ENCODE measurements at regions not wholly inside any gene's neighbourhood (a gene's known extent, or its start where the extent isn't known, plus 50 kb on each side); places are given as distances from the start of the nearest gene placed in this dataset.
A peak's percentile ranks its signal among the peaks of the same experiment; 100 is the strongest.

DNA sequence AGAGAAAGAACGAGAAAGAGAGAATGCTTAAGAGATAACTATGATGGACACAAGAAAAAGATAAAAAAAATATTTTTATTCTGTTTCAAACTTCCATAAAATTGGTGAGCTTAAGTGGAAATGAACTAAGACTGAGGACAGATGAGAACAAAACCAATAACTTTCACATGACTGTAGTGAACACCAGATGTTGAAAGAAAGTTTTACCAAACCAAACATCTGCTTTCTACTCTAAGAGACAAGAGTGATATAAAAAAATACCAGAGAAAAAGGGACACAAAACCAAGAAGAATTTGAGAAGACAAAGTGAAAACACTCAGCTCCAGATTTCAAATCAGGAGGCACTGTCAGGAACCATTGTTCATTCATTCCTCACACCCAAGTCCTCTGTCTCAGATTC lies 147.9 kb downstream of the IMPG2 start:
- DNase-seq = no peak

DNA sequence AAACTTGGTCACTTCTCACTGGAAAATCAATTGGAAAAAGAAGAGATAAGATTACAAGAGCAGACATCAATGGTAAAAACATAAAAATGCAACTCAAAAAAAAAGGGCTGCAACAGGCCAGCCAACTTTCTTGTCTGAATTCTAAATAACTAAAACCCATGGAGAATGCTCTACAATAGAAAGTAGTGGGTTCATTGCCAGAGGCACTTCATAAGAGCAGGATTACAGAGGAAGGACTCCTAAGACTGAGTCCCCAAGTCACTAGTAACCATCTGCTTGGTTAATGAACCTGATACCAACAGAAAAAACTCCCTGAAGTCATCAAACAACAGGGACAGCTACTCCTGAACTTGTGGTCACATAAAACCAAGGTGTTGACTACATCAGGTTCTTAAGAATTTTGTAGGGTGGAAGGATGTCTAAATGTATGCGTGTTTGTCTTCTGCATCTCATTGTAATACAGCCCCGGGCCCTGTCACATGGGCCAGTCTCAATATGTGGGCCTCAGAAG lies 148.6 kb downstream of the IMPG2 start:
- no peak for DNase-seq

- no peak for DNase-seq
Observed at GRCh38 chr3:101170806-101171558, 149.4 kb downstream of the IMPG2 start.

- DNase-seq = no peak
Observed at GRCh38 chr3:101170062-101170771, 150.2 kb downstream of the IMPG2 start.

GRCh38 chr3:101169516-101169915 lies 150.9 kb downstream of the IMPG2 start:
- no peak for DNase-seq

DNA sequence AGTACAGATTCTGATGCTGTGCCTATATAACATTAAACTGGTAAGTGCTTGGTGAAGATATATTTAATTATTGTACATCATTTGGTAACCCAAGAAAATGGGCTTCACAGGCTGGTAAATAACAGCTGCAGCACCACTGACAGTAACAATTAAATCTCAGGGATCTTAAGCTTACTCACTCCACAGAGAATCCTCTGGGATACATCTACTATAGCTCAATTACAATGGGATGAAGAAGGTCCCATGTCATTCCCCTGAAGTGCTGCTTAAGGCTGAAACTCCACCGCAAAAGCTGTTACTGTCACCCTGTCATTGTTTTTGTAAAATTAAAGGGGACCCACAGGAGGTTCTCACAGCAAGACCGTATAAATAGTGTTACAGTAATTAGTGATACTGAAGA lies 153.0 kb downstream of the IMPG2 start:
- DNase-seq = no peak

GRCh38 chr3:101166150-101166549 lies 154.2 kb downstream of the IMPG2 start:
- no peak for DNase-seq

- DNase-seq = no peak
Observed at GRCh38 chr3:101163554-101163953, 156.8 kb downstream of the IMPG2 start.

DNA sequence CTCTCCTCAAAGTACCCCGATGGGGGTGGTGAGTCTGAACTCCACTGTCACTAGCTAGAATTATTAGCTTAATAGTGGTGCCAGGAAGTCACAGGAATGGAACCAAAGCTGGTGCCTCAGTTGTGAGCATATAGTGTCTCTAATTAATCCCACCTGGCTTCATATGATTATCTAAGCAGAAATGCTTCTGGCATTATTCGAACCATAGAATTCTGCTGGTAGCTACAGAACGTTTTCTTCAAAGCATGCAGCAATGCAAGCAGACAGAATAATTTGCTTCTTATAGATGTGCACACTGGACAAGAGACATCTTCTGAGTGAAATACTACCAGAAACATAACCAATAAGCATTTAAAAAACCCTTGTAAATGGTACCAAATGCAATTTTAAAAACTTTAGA lies 160.9 kb downstream of the IMPG2 start:
- no peak for DNase-seq

- DNase-seq = no peak
Observed at GRCh38 chr3:101158374-101158773, 162.0 kb downstream of the IMPG2 start.

DNA sequence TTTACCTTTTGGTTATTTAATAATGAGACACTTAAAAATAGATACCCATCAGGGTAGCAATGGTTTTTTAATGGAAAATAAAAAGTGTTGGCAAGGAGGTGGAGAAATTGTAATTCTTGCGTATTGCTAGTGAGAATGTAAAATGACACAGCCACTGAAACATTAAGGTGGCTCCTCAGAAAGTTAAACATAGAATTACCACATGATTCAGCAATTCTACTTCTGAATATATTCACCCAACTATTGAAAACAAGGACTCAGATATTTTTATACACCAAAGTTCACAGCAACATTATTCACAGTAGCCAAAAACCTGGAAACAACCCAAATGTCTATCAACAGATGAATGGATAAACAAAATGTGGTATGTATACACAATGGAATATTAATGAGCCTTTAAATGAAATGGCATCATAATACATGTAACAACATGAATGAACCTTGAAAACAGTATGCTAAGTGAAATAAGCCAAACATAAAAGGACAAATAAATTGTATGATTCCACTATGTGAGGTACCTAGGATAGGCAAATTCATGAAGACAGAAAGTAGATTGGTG lies 163.5 kb downstream of the IMPG2 start:
- DNase-seq = no peak

DNA sequence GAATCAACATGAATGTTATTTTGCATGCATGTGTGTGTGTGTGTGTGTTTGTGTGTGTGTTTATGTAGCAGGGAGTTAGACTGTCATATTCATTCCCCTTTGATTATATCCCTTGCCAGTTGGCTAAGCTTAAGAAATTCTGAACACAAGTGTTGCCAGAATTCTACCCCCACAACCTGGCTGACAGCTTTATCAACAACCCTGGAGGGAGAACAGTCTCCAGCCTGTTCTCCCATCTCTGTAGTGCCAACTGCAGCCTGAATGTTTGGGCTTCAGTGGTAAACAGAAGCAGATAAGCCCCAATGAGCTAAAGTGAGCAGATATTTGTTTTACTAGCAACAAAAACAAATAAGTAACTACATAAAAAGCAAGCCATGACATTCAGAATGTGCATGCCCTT lies 162.6 kb upstream of the ABI3BP start:
- no peak for DNase-seq

- no peak for DNase-seq
Observed at GRCh38 chr3:101154401-101154800, 161.2 kb upstream of the ABI3BP start.

DNA sequence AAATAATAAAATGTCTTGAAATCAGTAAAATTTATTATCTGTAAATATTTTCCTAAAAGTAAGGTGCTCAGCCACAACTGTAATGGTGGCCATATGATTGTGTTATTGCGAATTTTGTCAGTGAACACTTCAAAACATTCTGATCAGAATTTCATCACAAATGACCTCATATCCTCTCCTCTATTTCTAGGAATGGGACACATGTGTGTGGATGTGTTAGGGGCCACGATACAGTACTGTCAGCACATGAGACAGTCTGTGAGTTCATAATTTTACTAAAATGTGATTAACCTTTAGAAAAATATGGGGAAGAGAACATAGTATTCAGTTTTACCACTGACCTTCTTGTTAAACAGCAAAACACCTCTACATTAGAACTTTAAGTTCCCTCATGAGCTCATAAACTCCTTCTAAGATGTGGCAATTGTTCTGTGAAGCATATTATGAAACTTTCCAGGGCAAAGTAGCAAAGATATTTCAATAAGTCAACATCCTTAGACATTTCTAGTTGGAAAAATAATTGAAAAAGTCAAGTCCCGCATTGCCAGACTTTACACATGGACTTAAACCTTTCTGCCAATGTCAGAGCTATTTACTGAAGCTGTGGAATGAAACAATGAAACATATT lies 158.2 kb upstream of the ABI3BP start:
- DNase-seq = no peak

DNA sequence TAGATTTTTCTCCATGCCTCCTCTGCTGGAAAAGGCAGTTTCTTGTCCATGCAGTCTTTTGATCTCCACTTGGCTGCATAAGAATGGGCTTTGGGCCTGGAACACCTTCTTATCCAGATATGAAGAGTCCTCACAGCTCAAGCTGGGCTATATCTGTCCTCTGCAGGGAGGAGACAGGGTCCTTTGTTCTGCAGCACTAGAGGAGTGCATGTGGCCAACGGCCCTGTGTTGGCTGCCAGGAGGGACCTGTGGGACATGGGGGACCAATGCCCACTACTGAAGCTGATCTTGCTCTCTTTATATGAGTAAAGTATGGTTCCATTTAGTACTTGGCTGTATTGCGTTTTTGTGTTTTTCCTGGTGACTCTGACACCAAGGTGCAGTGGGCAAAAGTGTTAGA lies 157.3 kb upstream of the ABI3BP start:
- DNase-seq = no peak

DNA sequence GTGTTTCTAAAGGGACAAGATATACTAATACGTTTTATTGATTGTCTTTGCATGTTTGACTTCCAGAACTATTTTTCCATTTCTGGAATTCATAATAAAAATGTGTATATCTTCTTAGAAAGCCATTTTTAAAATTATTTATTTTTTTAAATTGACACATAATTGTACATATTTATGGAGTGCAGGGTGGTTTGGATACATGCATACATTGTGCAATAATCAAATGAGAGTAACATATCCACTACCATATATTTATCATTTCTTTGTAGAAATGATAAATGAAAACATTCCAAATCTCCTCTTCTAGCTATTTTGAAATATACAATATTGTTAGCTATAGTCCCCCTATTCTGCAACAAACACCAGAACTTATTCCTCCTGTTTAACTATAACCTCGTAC lies 156.5 kb upstream of the ABI3BP start:
- DNase-seq = no peak

DNA sequence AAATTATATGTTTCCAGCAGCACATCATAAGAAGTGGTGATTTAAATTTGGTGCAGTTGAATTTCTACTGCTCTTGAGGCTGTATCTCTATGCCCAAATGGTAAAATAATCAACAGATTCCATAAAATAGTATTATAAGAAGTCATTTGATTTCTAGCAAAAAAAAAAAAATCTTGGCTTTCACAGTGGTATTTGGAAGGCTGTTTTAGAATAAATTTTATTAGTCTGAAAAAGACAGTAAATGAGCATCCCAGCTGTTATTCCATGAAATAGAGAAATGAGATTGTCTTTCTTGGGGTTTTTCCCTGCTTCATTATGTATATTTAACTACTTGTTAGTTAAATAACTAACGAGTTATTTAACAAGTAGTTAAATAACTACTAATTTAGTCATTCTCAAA lies 156.0 kb upstream of the ABI3BP start:
- DNase-seq = no peak

- no peak for DNase-seq
Observed at GRCh38 chr3:101148001-101148400, 154.8 kb upstream of the ABI3BP start.

DNA sequence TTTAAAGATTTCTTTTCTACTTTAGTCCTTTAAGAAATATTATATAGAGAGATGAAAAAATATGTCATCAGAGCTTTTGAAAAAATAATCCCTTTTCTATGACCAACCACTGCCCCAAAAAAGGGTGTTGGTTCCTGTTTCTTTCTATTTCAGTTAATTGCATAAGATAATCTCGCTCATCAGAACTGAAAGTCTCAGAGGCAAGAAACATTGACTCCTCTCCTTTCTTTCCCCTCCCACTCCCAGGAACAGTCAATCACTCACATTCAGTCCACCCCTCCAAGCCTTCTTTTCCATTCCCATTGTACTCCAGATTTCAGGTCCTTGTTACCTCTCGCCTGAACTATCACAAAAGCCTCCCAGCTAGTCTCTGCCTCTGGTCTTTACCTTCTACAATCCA lies 153.7 kb upstream of the ABI3BP start:
- DNase-seq = no peak

DNA sequence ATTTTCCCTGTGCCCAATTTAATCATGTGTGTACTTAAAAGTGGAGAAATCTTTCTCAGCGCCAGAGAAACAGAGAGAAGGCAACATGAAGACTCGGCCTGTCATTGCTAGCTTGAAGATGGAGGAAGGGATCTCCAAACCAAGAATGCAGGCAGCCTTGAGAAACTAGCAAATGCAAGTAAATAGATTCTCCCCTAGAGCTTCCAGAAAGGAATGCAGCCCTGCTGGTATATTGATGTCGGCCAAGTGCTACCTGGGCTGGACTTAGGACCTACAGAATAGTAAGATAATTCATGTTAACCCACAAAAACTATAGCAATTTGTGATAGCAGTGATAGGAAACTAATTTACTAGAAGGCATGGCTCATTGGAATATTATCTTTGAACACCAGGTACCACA lies 150.9 kb upstream of the ABI3BP start:
- no peak for DNase-seq

- DNase-seq = peak in 1 of 14 donors; percentile 3
Observed at GRCh38 chr3:101143012-101143411, 149.8 kb upstream of the ABI3BP start.

DNA sequence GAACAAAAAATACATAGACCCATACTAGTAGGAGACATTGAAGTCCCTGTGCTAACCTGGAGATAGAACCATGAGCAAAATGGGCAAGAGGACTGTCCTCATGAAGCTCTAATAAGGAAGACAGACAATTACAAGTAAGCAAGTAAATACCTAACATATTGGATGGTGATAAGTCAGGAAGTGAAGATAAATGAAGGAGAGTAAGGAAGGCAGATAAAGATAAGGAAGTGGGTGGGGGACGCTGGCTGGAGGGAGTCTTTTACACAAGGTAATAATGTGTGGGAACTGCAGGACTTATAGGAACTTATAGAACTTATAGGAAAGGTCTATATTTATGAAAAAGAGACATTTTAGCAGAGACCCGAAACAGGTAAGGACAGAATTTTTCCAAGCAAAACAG lies 148.9 kb upstream of the ABI3BP start:
- no peak for DNase-seq

DNA sequence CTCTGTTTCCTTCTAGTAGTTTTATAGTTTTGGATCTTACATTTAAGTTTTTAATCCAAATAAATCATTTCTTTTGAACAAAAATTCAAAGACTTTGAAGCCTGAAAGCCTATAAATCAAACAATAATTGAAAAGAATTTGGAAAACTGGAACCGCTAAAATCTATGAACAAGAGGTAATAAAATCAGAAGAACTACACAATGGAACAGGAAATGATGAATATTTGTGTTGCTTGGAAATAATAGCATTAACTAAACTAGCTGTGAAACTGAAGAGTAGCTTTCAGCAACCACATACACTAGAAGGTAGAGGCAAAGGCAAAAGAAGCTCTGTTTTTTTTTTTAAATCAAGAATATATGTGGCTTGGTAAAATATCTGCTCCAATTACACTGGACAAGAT lies 147.9 kb upstream of the ABI3BP start:
- no peak for DNase-seq

Measured in C1 segment of cervical spinal cord (tissue), 14 donors.